Astrocyte (in vitro differentiated cells and primary cell): ENCODE measurements at regions not wholly inside any gene's neighbourhood (a gene's known extent, or its start where the extent isn't known, plus 50 kb on each side); places are given as distances from the start of the nearest gene placed in this dataset.
"Not testable (repeated sequence)": the region's sequence is repeated elsewhere in the genome, so short reads cannot be mapped to it uniquely, and the experiment has no call there.

Source experiments
- EZH2 ChIP-seq: IDR thresholded peaks from 2 replicates; pipeline ENCODE4 v1.6.1; 2012; ENCODE audit warnings: mild to moderate bottlenecking, low read length, inconsistent platforms; ENCODE audit not compliant: insufficient read depth
- TF ChIP-seq, protein P1 (sequence below): IDR thresholded peaks from 2 replicates; pipeline ENCODE4 v1.5.1; 2011; ENCODE audit warnings: low read depth, mild to moderate bottlenecking, inconsistent platforms, low read length, moderate library complexity; ENCODE audit not compliant: insufficient read depth

DNA sequence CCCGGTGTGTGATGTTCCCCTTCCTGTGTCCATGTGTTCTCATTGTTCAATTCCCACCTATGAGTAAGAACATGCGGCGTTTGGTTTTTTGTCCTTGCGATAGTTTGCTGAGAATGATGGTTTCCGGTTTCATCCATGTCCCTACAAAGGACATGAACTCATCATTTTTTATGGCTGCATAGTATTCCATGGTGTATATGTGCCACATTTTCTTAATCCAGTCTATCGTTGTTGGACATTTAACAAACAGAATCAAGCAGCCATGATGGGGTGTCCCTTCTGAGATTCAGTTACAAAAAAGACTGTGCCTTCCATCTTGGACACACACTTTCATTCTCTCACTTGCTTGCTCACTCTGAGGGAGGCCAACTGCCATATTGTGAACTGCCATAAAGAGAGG lies 66.5 kb upstream of the MDM1 start:
- TF ChIP-seq, protein P1, sequence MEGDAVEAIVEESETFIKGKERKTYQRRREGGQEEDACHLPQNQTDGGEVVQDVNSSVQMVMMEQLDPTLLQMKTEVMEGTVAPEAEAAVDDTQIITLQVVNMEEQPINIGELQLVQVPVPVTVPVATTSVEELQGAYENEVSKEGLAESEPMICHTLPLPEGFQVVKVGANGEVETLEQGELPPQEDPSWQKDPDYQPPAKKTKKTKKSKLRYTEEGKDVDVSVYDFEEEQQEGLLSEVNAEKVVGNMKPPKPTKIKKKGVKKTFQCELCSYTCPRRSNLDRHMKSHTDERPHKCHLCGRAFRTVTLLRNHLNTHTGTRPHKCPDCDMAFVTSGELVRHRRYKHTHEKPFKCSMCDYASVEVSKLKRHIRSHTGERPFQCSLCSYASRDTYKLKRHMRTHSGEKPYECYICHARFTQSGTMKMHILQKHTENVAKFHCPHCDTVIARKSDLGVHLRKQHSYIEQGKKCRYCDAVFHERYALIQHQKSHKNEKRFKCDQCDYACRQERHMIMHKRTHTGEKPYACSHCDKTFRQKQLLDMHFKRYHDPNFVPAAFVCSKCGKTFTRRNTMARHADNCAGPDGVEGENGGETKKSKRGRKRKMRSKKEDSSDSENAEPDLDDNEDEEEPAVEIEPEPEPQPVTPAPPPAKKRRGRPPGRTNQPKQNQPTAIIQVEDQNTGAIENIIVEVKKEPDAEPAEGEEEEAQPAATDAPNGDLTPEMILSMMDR, result not testable (repeated sequence)
- TF ChIP-seq EZH2, result not testable (repeated sequence)
